ENCODE measurements at regions not wholly inside any gene's neighbourhood (a gene's known extent, or its start where the extent isn't known, plus 50 kb on each side); places are given as distances from the start of the nearest gene placed in this dataset.
"Not testable (repeated sequence)": the region's sequence is repeated elsewhere in the genome, so short reads cannot be mapped to it uniquely, and the experiment has no call there.

DNA sequence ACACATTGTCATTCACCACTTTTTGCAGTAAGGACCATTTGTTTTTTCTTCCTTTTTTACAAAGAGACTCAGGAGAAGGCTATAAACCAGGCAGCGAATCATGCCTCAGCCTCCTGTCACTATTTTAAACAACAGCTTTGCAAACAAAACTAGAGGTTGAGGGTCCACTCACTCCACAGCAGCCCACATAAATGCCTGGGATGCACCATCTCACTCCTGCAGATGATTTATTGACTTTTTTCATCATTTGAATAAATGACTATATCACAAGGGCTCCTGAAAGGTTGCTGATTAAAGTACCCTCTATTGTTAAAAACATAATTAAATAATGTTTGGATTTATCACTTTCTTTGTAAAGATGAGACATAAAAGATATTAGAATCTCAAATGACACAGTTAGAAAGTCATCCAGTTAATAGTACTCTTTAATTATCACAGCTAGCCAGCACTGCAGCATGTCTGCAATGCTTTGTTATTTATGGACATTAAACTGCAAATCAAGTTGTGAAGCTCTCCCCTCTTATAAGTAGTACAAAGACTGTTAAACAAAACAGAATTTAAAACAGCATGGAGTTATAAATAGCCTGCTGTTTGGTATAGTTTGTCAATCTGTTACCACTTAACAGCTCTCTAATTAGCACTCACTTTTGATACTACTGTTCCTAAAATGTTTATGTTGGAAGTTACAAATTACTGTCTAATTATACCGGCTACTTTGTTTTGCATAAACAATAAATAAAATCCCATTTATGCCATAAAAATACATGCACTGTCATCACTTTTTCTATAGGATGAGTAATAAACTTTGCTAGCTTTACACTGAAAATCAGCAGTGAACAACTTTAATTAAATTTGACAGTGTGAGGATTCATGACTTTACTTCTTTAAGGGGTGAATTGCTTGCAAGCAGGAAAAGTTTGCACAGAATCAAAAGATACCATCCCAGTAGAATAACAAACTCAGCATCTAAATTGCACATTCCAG lies 853.2 kb downstream of the UQCRFS1 start:
- DNase-seq: peak; percentile 4

DNA sequence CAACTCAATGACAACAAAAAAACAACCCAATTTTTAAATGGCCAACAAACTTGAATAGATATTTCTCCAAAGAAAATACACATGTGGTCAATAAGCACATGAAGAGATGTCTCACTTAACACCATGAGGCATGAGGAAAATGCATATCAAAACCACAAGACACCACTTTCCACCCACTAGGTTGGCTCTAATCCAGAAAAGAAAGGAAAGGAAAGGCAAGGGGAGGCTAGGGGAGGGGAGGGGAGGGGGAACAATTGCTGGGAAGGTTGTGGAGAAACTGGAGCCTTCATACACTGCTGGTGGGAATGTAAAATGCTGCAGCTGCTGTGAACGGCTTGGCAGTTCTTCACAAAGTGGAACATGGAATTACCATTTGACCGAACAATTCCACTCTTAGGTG lies 854.3 kb downstream of the UQCRFS1 start:
- DNase-seq: no peak

GRCh38 chr19:28351761-28352160 lies 861.2 kb downstream of the UQCRFS1 start:
- DNase-seq: no peak

GRCh38 chr19:28351321-28351720 lies 861.6 kb downstream of the UQCRFS1 start:
- not testable (repeated sequence) for DNase-seq

- no peak for DNase-seq
These were observed 862.3 kb downstream of the UQCRFS1 start for GRCh38 chr19:28350673-28351072.

- DNase-seq: no peak
These were observed 862.9 kb downstream of the UQCRFS1 start for GRCh38 chr19:28350037-28350436.

DNA sequence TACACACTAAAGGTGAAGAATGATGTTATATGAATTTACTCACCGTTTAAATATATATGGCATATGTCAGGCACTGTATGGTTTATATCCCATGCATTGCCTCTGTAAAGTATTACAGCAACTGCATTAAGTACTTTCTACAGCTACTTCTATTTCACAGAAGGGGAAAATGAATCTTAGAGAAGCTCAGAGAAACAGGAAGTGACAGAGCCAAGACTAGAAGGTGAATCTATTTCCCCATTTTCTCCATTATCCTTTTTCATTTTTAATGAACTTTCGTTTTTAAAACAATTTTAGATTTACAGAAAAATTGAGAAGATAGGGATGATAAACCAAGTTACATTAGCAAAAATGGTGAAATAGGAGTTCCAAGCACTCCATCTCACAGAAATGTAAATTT lies 863.3 kb downstream of the UQCRFS1 start:
- DNase-seq: no peak

- DNase-seq: no peak
These were observed 867.1 kb downstream of the UQCRFS1 start for GRCh38 chr19:28345811-28346210.

DNA sequence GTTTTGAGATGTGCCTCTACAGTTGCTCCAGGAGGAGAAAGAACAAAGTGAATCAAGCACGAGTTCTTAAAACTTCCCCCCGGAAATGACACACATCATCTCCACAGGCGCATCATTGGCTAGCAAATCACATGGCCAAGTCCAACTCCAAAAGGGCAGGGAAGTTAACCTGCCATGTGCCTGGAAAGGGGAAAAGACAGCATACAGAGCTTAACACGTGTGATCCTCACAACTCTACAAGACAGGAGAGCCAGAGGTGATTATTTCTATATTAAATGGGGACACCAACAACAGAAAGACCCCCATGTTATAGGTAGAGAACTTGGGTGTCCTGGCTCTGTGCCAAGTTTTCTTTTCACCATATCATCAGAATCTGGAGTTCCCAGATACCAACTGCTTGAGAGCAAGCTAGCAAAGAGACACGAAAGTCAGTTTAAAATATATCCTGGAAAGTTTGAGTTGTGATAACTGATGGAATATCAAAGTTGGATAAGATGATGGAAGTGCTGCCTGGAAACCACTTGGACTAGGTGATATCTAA lies 871.1 kb downstream of the UQCRFS1 start:
- no peak for DNase-seq

GRCh38 chr19:28334419-28334818 lies 878.5 kb downstream of the UQCRFS1 start:
- DNase-seq: no peak

DNA sequence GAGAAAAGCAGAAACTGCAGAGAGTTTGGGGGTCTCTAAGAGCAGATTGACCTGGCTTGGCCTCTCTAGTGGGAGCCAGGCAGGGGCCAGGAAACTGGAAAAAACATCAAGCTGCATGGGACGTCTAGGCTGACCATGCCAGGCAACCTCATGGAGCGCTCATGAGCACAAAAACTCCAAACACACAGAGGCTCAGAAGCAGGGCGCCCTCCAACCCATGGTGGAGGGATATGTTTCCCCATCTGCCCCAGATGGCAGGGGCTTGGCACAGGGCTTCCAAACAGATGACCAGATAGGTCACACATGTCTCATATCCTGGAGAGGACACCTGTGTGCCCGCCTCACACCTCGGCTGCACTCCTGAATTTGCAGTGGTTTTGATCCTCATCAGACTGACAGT lies 879.0 kb downstream of the UQCRFS1 start:
- no peak for DNase-seq

- no peak for DNase-seq
These were observed 880.1 kb downstream of the UQCRFS1 start for GRCh38 chr19:28332886-28333285.

DNA sequence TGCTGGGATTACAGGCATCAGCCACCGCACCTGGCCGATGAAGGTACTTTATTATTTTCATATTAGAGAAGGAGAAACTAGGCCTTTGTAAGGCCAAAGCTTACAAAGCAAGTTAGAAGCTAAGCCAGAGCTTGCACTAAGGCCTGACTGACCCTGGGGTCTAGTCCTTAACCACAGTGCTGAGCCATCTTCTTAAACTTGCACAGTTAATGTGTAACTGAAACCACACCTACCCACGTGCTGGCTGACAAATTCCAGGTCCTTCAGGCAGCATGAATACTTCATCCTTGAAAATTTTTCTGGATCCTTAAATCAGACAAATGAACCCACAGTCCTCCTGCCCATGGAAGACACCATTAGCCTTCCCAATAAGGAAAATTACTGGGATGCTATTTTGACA lies 880.6 kb downstream of the UQCRFS1 start:
- DNase-seq: no peak

- DNase-seq: no peak
These were observed 881.4 kb downstream of the UQCRFS1 start for GRCh38 chr19:28331596-28331995.

GRCh38 chr19:28330831-28331230 lies 882.1 kb downstream of the UQCRFS1 start:
- DNase-seq: no peak

DNA sequence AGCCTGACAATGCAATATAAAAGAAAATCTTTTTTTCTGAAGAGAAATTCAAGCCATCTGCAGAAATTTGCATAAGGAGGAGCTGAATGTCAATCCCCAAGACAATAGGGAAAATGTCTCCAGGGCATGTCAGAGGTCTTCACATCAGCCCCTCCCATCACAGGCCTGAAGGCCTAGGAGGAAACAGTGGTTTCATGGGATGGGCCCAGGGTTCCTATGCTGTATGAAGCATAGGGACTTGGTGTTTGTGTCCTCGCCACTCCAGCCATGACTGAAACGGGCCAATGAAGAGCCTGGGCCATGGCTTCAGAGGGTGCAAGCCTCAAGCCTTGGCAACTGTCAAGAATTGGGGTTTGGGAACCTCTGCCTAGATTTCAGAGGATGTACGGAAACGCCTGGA lies 883.5 kb downstream of the UQCRFS1 start:
- no peak for DNase-seq

- DNase-seq: no peak
These were observed 885.0 kb downstream of the UQCRFS1 start for GRCh38 chr19:28327905-28328304.

- no peak for DNase-seq
These were observed 886.2 kb downstream of the UQCRFS1 start for GRCh38 chr19:28326746-28327145.

GRCh38 chr19:28324275-28325060 lies 888.5 kb downstream of the UQCRFS1 start:
- no peak for DNase-seq

DNA sequence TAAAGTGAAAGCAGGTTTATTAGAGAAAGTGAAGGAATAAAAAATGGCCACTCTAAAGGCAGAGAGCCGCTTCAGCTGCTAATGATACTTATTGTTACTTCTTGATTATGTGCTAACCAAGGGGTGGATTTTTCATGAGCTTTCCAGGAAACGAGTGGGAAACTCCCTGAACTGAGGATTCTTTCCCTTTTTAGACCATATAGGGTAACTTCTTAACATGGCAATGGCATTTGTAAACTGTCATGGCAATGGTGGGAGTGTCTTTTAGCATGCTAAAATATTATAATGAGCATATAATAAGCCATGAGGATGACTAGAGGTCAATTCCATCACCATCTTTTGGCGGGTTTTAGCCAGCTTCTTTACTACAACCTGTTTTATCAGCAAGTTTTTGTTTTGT lies 890.0 kb downstream of the UQCRFS1 start:
- DNase-seq: no peak

GRCh38 chr19:28322491-28322890 lies 890.5 kb downstream of the UQCRFS1 start:
- DNase-seq: no peak

DNA sequence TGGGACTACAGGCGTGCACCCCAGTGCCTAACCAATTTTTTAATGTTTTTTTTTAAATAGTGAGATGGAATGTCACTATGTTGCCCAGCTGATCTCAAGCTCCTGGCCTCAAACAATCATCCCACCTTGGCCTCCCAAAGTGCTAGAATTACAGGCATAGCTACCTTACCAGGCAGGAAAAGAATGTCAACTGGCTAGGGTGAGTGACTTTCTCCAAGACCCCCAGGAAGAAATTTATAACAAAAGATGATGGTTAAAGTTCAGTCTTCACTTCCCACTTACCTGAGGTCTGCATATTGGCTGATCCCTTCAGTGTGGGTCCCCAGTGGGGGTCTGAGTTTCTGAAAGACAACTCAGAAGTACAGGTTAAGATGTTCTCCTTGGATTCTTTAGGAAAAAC lies 893.0 kb downstream of the UQCRFS1 start:
- DNase-seq: no peak

DNA sequence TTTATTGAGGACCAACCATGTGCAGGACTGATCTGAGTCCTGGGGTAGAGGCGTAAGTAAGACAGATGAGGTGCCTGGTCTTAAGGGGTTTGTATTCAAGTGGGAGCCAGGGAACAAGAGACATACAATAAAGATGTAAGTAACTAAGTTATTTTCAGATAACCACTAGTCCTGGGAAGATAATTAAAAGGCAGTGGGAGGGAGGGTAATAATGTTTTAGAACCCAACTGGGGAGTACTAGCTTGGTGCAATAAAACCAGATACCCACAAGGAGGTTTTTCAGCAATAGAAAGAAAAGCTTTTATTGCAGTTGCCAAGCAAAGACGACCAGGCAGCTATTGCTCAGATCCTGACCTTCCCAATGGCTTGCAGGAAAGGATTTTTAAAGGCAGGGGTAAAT lies 893.7 kb downstream of the UQCRFS1 start:
- no peak for DNase-seq
